GM12892 (cell line): ENCODE measurements at regions not wholly inside any gene's neighbourhood (a gene's known extent, or its start where the extent isn't known, plus 50 kb on each side); places are given as distances from the start of the nearest gene placed in this dataset.

Experiments
- POLR2A ChIP-seq: IDR thresholded peaks from 2 replicates; pipeline ENCODE4 v1.6.1; 2011; ENCODE audit warnings: low read depth, low read length, control low read depth
- POLR2AphosphoS5 ChIP-seq: IDR thresholded peaks from 2 replicates; pipeline ENCODE4 v1.6.1; 2011; ENCODE audit warnings: low read depth, low read length, control low read depth
- TAF1 ChIP-seq: IDR thresholded peaks from 2 replicates; pipeline ENCODE4 v1.6.1; 2011; ENCODE audit warnings: low read depth, mild to moderate bottlenecking, control low read depth, low read length, borderline replicate concordance

DNA sequence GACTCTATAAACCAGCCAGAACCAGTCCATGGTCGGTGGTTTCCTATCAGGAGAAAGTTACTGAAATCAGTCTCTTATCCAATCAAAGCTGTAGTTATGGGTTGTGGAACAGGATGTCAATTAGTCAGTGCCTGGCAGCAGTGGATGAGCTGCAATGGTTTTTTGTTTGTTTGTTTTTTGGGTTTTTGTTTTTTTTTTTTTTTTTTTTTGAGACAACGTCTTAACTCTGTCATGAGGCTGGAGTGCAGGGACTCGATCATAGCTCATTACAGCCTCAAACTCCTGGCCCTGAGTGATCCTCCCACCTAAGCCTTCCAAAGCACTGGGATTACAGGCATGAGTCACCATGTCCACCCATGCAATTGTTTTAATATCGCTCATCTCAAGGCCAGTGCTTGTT lies 113.3 kb upstream of the CAND1 start:
- TF ChIP-seq TAF1 (no peak), POLR2A (no peak), POLR2AphosphoS5 (no peak)
